ENCODE measurements at regions not wholly inside any gene's neighbourhood (a gene's known extent, or its start where the extent isn't known, plus 50 kb on each side); places are given as distances from the start of the nearest gene placed in this dataset.

- TF ChIP-seq CTCF (IDR thresholded peaks at IDR 0.05) = no peak
- TF ChIP-seq POLR2A (IDR thresholded peaks at IDR 0.05) = no peak
Observed at GRCh38 chr6:40678941-40679340, 91.8 kb upstream of the LRFN2 start.
